Smooth muscle cell (in vitro differentiated cells): ENCODE measurements at regions not wholly inside any gene's neighbourhood (a gene's known extent, or its start where the extent isn't known, plus 50 kb on each side); places are given as distances from the start of the nearest gene placed in this dataset.

ENCODE experiments used
- DNase-seq: peaks from one replicate; lab custom pipeline; 2025; ENCODE audit not compliant: unreplicated experiment; lab: John Stamatoyannopoulos, UW
- H2AFZ ChIP-seq: fragments of 200-600 bp; sonication (generic); 2 replicates; pipeline ENCODE4 v1.6.0; 2016; ENCODE audit warnings: antibody characterized with exemption, low read depth, mild to moderate bottlenecking
- H3F3A ChIP-seq: fragments of 200-600 bp; sonication (generic); 2 replicates; pipeline ENCODE4 v1.6.0; 2017; ENCODE audit warnings: antibody characterized with exemption, low read depth
- H3K27ac ChIP-seq: fragments of 200-600 bp; sonication (generic); 2 replicates; pipeline ENCODE4 v1.5.1; 2016; ENCODE audit warnings: low read depth, mild to moderate bottlenecking
- H3K27me3 ChIP-seq: fragments of 200-600 bp; sonication (generic); 2 replicates; pipeline ENCODE4 v1.6.1; 2016; ENCODE audit warnings: low read depth, mild to moderate bottlenecking
- H3K36me3 ChIP-seq: fragments of 200-600 bp; sonication (generic); 2 replicates; pipeline ENCODE4 v1.5.1; 2016; ENCODE audit warnings: low read depth
- H3K4me1 ChIP-seq: fragments of 200-600 bp; sonication (generic); 2 replicates; pipeline ENCODE4 v1.5.1; 2016; ENCODE audit warnings: low read depth
- H3K4me2 ChIP-seq: fragments of 200-600 bp; sonication (generic); 2 replicates; pipeline ENCODE4 v1.6.0; 2016; ENCODE audit warnings: mild to moderate bottlenecking
- H3K4me3 ChIP-seq: fragments of 200-600 bp; sonication (generic); 2 replicates; pipeline ENCODE4 v1.5.1; 2016; ENCODE audit warnings: mild to moderate bottlenecking
- H3K79me2 ChIP-seq: fragments of 200-600 bp; sonication (generic); 2 replicates; pipeline ENCODE4 v1.6.0; 2016; ENCODE audit warnings: low read depth, mild to moderate bottlenecking
- H3K9ac ChIP-seq: fragments of 200-600 bp; sonication (generic); 2 replicates; pipeline ENCODE4 v1.6.0; 2016; ENCODE audit warnings: low read depth
- H3K9me3 ChIP-seq: fragments of 200-600 bp; sonication (generic); replicated peaks from 2 replicates; pipeline ENCODE4 v1.5.1; 2016; ENCODE audit warnings: low read depth
- H4K20me1 ChIP-seq: fragments of 200-600 bp; sonication (generic); 2 replicates; pipeline ENCODE4 v1.6.0; 2016; ENCODE audit warnings: low read depth
- WGBS: methylation state at CpG from one replicate; pipeline ENCODE4 v1.1.7; 2016; ENCODE audit warnings: low lambda C conversion rate; 5-methylcytosine and 5-hydroxymethylcytosine counted together
- TF ChIP-seq, protein P1 (sequence below): fragments of 200-600 bp; sonication (generic); IDR thresholded peaks from 2 replicates; pipeline ENCODE4 v1.5.1; 2017; ENCODE audit warnings: borderline replicate concordance, mild to moderate bottlenecking, antibody characterized with exemption; ENCODE audit not compliant: insufficient read depth, poor library complexity, severe bottlenecking

DNA sequence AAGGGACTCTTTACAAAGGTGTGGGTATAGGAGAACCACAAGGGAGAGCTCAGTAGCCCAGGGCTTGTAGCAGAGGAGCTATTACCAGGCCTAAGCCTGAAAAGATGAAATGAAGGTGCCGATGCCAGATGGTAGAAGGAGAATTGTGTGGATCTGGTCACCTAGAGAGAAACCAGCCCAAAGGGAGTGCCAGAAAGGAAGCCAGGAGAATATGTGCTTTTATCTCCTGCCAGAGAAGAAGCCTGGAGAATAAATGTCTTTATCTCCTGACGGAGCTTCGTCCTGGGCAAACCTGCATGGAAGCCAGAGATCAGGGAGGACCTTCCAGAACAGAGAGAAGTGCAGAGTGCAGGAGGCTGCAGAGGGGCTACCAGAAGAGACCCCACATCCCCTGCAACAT is 142.6 kb downstream of the MED10 start:
- no peak for DNase-seq
- Histone ChIP-seq H3K4me3 (no peak overlapping the region), H3K9ac (no peak overlapping the region), H4K20me1 (no peaks in the 10 kb centered on the region), H3K4me2 (no peak overlapping the region), H3K27me3 (no peaks in the 10 kb centered on the region), H3F3A (no peaks in the 10 kb centered on the region), H2AFZ (no peak overlapping the region), H3K36me3 (no peaks in the 10 kb centered on the region), H3K27ac (no peak overlapping the region), H3K79me2 (no peaks in the 10 kb centered on the region), H3K4me1 (no peaks in the 10 kb centered on the region), H3K9me3 (no peaks in the 10 kb centered on the region)
- TF ChIP-seq, protein P1, sequence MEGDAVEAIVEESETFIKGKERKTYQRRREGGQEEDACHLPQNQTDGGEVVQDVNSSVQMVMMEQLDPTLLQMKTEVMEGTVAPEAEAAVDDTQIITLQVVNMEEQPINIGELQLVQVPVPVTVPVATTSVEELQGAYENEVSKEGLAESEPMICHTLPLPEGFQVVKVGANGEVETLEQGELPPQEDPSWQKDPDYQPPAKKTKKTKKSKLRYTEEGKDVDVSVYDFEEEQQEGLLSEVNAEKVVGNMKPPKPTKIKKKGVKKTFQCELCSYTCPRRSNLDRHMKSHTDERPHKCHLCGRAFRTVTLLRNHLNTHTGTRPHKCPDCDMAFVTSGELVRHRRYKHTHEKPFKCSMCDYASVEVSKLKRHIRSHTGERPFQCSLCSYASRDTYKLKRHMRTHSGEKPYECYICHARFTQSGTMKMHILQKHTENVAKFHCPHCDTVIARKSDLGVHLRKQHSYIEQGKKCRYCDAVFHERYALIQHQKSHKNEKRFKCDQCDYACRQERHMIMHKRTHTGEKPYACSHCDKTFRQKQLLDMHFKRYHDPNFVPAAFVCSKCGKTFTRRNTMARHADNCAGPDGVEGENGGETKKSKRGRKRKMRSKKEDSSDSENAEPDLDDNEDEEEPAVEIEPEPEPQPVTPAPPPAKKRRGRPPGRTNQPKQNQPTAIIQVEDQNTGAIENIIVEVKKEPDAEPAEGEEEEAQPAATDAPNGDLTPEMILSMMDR: no peak
- WGBS: 86% methylated on average over 3 of the region's 3 CpGs

DNA sequence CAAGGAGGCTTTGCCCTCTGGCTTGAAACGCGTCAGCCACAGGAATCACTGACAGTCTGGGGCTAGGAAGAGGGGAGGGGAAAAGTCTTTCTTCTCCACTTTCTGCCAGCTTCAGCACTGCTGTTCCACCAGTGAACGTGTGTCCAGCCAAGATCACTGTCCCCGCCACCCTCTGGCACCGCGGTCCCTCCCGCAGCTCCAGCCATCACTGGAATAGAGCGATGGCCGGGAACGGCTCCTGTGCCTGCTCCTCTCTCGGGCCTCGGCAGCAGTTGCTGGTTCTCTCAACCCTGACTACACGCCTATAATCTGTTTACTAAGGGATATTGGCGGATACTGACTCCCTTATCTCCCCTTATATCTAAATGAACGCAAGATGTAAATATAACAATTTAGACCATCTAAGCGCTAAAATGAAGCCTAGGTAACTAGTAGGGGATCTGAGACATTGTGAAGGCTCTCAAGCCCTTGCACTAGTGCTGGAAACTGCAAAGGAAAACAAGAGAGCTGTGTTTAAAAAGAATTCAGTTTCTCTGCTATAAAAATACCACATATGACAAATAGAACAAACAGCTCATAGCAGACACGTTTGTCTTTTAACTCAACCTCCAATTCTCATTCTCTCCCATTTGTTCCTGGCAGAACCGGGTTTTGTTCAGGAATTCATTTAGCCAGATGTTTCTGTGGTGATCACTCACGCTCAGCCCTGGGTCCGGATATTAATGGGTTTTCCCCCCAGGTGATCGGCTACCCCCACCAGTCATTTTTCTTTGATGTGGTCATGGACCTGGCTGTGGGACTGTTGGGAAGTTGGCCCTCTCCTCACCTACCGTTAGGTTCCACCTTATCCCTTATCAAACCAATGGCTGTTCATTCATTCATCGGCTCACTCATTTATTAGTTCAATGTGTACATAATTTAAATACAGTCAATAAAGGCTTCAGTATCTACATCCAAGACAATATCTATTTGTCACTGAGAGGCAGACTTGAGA is 149.8 kb downstream of the MED10 start:
- Histone ChIP-seq H3K9ac (no peak overlapping the region), H4K20me1 (no peaks in the 10 kb centered on the region), H3K27me3 (no peaks in the 10 kb centered on the region), H3K9me3 (no peaks in the 10 kb centered on the region), H3K4me1 (no peaks in the 10 kb centered on the region), H3K4me3 (no peak overlapping the region), H3K4me2 (no peak overlapping the region), H3K79me2 (no peaks in the 10 kb centered on the region), H2AFZ (no peak overlapping the region), H3K36me3 (no peaks in the 10 kb centered on the region), H3F3A (no peaks in the 10 kb centered on the region), H3K27ac (no peak overlapping the region)
- TF ChIP-seq, protein P1: no peak
- 85% methylated on average over 23 of the region's 23 CpGs for WGBS
- DNase-seq: no peak

DNA sequence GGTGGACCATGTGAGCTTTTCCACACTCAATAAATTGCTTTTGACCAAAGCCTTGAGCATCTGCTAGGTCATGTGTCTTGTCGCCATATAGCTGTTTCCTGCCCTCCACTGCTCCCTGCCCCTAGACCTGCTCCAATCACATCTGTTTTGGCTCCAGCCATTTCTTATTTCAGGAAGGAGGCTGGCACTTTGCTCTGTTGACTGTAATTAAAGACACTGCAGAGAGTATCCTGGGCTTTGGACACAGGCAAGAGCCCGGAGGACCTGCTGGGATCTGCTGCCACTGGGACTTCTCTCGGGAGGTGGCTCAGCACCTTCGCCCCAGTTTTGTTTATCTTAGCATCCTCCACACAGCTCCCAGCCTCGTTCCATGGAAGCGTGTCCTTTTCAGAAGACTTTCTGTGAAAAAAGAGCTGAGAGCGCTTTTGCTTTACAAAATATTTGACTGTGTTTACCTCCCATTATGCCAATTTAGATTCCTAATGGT is 153.2 kb downstream of the MED10 start:
- Histone ChIP-seq H2AFZ (no peak overlapping the region), H3F3A (no peaks in the 10 kb centered on the region), H3K79me2 (no peaks in the 10 kb centered on the region), H3K4me1 (no peaks in the 10 kb centered on the region), H3K4me2 (no peak overlapping the region), H3K9ac (no peak overlapping the region), H4K20me1 (no peaks in the 10 kb centered on the region), H3K36me3 (no peaks in the 10 kb centered on the region), H3K4me3 (no peak overlapping the region), H3K27ac (no peak overlapping the region), H3K27me3 (no peaks in the 10 kb centered on the region), H3K9me3 (no peaks in the 10 kb centered on the region)
- no peak for DNase-seq
- TF ChIP-seq, protein P1: no peak
- WGBS: 87% methylated on average over 7 of the region's 7 CpGs

DNA sequence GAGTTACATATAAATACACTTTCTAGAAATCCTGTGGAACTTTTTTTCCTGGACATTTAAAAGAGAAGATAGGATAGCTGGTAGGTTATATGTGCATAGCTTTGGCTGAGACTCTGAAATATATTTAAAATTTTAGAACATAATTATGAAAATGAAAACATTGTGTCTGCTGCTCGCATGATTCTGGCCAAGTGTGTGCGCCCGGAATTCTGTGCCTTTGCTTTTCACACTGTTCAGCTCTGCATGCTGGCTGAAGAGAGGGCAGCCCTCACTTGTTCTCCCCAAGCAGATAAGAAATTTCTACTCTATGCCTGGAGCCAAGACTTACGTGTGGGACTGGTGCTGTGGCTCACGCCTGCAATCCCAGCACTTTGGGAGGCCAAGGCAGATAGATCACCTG is 153.9 kb downstream of the MED10 start:
- H3K4me3 ChIP-seq: no peak overlapping the region
- no peaks in the 10 kb centered on the region for H3K36me3 ChIP-seq
- no peaks in the 10 kb centered on the region for H3K4me1 ChIP-seq
- no peak overlapping the region for H3K4me2 ChIP-seq
- H3K9ac ChIP-seq: no peak overlapping the region
- H3F3A ChIP-seq: no peaks in the 10 kb centered on the region
- no peaks in the 10 kb centered on the region for H3K9me3 ChIP-seq
- no peak overlapping the region for H3K27ac ChIP-seq
- H4K20me1 ChIP-seq: no peaks in the 10 kb centered on the region
- TF ChIP-seq, protein P1: no peak
- 90% methylated on average over 5 of the region's 5 CpGs for WGBS
- DNase-seq: no peak
- H3K27me3 ChIP-seq: no peaks in the 10 kb centered on the region
- no peaks in the 10 kb centered on the region for H3K79me2 ChIP-seq
- no peak overlapping the region for H2AFZ ChIP-seq
